Chondrocyte (in vitro differentiated cells): ENCODE measurements at regions not wholly inside any gene's neighbourhood (a gene's known extent, or its start where the extent isn't known, plus 50 kb on each side); places are given as distances from the start of the nearest gene placed in this dataset.

Experiments
- DNase-seq: peaks from one replicate; pipeline ENCODE4 v3.0.0; 2021; ENCODE audit warnings: mixed read lengths, low spot score
- H3K27ac Mint-ChIP-seq: one replicate; pipeline ENCODE4 v1.8.0; 2021; ENCODE audit warnings: mild to moderate bottlenecking, moderate library complexity, mixed read lengths; ENCODE audit not compliant: unreplicated experiment
- H3K27me3 Mint-ChIP-seq: 2 replicates; pipeline ENCODE4 v1.8.0; 2021; ENCODE audit warnings: low read depth, mixed read lengths
- H3K36me3 Mint-ChIP-seq: 2 replicates; pipeline ENCODE4 v1.8.0; 2021; ENCODE audit warnings: low read depth, mixed read lengths
- H3K4me1 Mint-ChIP-seq: 2 replicates; pipeline ENCODE4 v1.8.0; 2021; ENCODE audit warnings: low read depth, mild to moderate bottlenecking, mixed read lengths
- H3K4me3 Mint-ChIP-seq: one replicate; pipeline ENCODE4 v1.8.0; 2021; ENCODE audit warnings: mild to moderate bottlenecking, moderate library complexity, mixed read lengths; ENCODE audit not compliant: unreplicated experiment
- H3K9me3 Mint-ChIP-seq: 2 replicates; pipeline ENCODE4 v1.8.0; 2021; ENCODE audit warnings: low read depth, mixed read lengths
- TF ChIP-seq, protein P1 (sequence below): fragments of 200-600 bp; sonication (generic); IDR thresholded peaks from 2 replicates; pipeline ENCODE4 v1.5.0; 2021; ENCODE audit warnings: antibody characterized with exemption, mild to moderate bottlenecking, moderate library complexity

- H3K36me3 Mint-ChIP-seq = peaks cover 1% of the 10 kb centered on the region
- peak overlapping the region; percentile 92 for H3K27ac Mint-ChIP-seq
- no peak for DNase-seq
- no peaks in the 10 kb centered on the region for H3K27me3 Mint-ChIP-seq
- H3K9me3 Mint-ChIP-seq = peaks cover 8% of the 10 kb centered on the region
- H3K4me3 Mint-ChIP-seq = no peak overlapping the region
- H3K4me1 Mint-ChIP-seq = peaks cover 18% of the 10 kb centered on the region
- TF ChIP-seq, protein P1, sequence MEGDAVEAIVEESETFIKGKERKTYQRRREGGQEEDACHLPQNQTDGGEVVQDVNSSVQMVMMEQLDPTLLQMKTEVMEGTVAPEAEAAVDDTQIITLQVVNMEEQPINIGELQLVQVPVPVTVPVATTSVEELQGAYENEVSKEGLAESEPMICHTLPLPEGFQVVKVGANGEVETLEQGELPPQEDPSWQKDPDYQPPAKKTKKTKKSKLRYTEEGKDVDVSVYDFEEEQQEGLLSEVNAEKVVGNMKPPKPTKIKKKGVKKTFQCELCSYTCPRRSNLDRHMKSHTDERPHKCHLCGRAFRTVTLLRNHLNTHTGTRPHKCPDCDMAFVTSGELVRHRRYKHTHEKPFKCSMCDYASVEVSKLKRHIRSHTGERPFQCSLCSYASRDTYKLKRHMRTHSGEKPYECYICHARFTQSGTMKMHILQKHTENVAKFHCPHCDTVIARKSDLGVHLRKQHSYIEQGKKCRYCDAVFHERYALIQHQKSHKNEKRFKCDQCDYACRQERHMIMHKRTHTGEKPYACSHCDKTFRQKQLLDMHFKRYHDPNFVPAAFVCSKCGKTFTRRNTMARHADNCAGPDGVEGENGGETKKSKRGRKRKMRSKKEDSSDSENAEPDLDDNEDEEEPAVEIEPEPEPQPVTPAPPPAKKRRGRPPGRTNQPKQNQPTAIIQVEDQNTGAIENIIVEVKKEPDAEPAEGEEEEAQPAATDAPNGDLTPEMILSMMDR = no peak
Measured at GRCh38 chr12:47378222-47378582, 298.4 kb upstream of the AMIGO2 start.

GRCh38 chr12:47377414-47378221 lies 297.9 kb upstream of the AMIGO2 start:
- Mint-ChIP-seq H3K4me1 (peaks cover 18% of the 10 kb centered on the region), H3K9me3 (peaks cover 8% of the 10 kb centered on the region), H3K27ac (peak overlapping the region; percentile 92), H3K36me3 (peaks cover 1% of the 10 kb centered on the region), H3K4me3 (peak overlapping the region; percentile 21), H3K27me3 (no peaks in the 10 kb centered on the region)
- TF ChIP-seq, protein P1 = no peak
- no peak for DNase-seq

DNA sequence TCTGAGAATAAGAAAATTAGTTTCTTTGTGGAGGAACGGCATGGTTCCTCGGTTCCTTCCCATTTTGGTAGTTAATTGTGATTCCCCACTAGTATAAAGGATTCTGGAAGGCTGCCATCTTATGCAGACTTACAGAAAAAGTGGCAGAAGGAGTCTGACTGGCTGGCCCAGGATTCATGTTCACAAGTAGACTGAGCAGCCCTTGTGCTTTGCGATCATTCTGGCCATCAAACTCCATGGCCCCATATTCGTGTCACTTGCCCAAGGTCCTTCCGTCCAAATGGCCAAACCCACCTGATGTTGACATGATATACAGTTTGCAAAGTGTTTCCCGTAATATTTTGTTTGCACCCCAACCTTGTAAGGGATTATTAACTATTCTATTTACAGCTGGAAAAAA lies 297.2 kb upstream of the AMIGO2 start:
- Mint-ChIP-seq H3K4me1 (peaks cover 18% of the 10 kb centered on the region), H3K27ac (peak overlapping the region; percentile 92), H3K36me3 (peaks cover 1% of the 10 kb centered on the region), H3K27me3 (no peaks in the 10 kb centered on the region), H3K4me3 (no peak overlapping the region), H3K9me3 (peaks cover 8% of the 10 kb centered on the region)
- TF ChIP-seq, protein P1 = no peak
- no peak for DNase-seq

DNA sequence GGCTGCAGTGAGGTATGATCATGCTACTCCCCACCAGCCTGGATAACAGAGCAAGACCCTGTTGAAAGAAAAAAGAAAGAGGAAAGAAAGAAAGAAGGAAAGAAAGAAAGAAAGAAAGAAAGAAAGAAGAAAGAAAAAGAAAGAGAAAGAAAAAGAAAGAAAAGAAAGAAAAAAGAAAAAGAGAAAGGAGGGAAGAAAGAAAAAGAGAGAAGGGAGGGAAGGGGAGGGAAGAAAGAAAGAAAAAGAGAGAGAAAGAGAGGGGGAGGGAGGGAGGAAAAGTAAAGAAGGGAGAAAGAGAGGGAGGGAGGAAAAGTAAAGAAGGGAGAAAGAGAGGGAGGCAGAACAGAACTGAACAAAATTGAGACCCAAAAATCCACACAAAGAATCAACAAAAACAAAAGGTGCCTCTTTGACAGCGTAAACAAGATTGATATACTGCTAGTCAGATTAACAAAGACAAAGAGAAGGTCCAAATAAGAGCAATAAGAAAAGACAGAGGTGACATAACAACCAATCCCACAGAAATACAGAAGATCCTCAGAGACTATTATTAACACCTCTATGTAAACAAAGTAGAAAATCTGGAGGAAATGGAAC lies 293.9 kb upstream of the AMIGO2 start:
- DNase-seq = no peak
- TF ChIP-seq, protein P1 = no peak

DNA sequence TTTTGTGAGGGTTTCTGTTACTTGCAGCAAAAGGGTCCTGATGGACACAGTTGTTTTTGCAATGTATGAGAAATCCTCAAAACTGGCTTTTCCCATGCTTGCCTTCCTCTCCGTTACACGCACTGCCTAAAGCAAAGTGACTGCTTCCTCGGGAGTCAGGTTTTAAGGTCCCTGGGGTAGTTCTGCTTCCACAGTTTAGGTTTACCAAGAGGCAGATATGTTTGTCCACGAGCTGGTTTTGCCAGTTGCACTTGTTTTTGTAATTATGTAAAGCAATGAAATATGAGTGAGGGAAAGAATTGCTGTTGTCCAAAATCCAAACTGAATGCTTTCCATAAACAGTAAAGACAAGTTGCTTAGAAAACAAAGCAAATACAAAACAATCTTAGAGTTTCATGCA lies 290.7 kb upstream of the AMIGO2 start:
- Mint-ChIP-seq H3K9me3 (peaks cover 8% of the 10 kb centered on the region), H3K4me3 (no peak overlapping the region), H3K27me3 (no peaks in the 10 kb centered on the region), H3K4me1 (no peaks in the 10 kb centered on the region), H3K36me3 (peaks cover 1% of the 10 kb centered on the region), H3K27ac (no peak overlapping the region)
- TF ChIP-seq, protein P1 = no peak
- DNase-seq = no peak

More for the DNA sequence above, 293.9 kb upstream of the AMIGO2 start:
- Mint-ChIP-seq H3K36me3 (peaks cover 1% of the 10 kb centered on the region), H3K4me3 (no peak overlapping the region), H3K27ac (no peak overlapping the region), H3K27me3 (no peaks in the 10 kb centered on the region), H3K4me1 (peaks cover 14% of the 10 kb centered on the region), H3K9me3 (peaks cover 8% of the 10 kb centered on the region)
